Left kidney (tissue), 1 donor: ENCODE measurements at regions not wholly inside any gene's neighbourhood (a gene's known extent, or its start where the extent isn't known, plus 50 kb on each side); places are given as distances from the start of the nearest gene placed in this dataset.
"Not testable (repeated sequence)": the region's sequence is repeated elsewhere in the genome, so short reads cannot be mapped to it uniquely, and the experiment has no call there.

Experiments used
- DNase-seq: peaks from one replicate; pipeline ENCODE4 v3.0.0-alpha.2; 2013

DNA sequence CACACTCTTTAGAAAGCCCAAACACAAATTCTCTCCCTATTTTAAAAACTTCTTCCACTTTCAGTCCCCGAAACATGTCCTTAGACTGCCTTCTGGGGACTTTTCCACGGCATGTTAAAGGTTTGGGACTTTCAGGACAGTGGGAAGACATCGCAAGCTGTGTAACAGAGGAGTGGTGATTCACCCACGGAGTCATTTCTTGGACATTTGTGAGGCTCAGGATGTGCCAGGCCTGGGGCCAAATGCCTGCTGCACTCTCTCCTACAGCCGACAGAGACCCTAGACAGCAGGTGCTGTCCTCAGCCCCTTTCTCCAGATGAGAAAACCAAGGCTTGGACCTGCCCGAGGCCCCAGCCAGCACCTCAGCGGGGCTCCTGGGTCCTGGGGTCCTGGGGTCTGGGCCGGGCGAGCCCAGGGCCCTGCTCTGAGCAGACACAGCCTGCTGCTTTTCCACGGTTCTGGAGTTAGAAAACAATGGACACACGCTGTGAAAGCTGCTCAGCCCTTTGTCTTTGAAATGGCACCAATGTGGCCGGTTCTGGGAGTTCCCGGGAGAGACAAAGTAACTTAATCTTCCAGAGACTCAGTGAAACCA, 370.2 kb upstream of the SFSWAP start:
- DNase-seq = no peak

DNA sequence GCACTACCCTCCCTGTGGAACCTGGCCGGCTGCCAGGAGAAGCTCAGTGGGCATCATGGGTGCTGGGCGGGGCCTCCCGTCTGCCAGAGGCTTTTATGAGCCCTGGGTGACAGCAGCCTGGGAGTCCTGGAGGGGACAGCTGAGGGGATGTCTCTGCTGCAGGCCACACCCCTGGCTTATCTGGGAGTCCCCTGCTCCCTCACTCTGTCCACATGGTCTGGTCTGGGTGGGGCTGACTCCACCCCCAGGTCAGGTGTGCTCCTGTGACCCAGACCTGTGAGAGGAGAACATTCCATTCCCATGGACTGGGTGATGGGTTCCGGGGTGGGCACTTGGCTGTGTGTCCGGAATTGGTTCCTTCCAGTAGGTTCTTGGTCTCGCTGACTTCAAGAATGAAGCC, 369.3 kb upstream of the SFSWAP start:
- not testable (repeated sequence) for DNase-seq

DNA sequence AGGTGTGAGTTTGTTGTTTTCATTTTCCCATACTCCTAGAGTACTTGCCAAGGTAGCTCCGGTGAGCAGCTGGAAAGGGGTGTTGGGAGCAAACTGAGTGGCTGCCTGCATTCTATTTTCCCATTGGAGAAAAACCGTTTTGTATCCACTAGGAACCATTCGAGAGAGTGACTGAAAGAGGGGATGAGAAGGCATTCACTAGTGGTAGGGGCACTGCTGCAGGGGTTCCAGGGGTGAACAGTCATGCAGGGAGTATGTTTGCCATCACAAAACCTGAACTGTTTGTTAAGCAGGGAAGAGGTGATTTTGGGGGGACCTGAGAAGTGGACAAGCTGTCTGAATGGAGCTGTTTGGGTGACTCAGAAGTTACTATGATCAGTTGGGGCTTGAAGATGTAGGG, 367.5 kb upstream of the SFSWAP start:
- not testable (repeated sequence) for DNase-seq

DNA sequence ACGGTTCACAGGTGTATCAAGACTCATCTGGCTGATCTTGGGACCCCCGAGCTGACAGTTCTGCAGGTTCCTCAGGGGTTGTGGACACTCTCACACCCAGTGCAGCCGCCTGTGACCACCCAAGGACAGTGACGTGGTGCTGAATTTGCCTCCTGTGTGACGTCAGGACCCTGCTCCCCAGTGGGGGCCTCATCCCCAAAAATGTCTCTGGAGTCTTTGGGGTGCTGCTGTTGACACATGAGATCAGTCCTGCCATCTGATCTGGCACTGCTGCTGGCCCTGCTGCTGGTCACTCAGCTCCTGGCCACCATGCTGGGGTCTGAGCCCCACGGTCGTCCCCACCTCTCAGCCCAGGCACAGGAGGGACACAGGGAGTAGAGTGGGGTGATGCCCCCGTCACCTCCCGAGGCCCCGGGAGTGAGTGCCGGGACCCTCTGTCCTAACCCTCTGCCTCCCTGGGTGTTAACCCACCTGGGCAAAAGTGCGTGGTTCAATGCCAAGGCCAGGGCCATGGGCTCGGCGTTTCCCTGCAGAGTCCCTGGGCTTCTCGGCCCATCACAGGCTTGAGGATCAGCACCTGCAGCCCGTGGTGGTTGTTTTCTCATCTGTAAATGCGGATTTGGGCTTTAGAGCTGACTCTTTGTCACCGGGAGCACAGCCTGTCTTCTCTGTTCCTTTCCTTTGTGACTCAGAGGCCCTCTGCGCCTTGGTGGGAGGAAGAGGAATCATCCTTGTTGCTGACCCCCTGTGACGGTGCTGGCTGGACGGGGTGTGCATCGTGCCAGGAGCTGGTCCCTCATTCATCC, 366.0 kb upstream of the SFSWAP start:
- DNase-seq = not testable (repeated sequence)

- no peak for DNase-seq
Observed at GRCh38 chr12:131345521-131346436, 365.1 kb upstream of the SFSWAP start.

DNA sequence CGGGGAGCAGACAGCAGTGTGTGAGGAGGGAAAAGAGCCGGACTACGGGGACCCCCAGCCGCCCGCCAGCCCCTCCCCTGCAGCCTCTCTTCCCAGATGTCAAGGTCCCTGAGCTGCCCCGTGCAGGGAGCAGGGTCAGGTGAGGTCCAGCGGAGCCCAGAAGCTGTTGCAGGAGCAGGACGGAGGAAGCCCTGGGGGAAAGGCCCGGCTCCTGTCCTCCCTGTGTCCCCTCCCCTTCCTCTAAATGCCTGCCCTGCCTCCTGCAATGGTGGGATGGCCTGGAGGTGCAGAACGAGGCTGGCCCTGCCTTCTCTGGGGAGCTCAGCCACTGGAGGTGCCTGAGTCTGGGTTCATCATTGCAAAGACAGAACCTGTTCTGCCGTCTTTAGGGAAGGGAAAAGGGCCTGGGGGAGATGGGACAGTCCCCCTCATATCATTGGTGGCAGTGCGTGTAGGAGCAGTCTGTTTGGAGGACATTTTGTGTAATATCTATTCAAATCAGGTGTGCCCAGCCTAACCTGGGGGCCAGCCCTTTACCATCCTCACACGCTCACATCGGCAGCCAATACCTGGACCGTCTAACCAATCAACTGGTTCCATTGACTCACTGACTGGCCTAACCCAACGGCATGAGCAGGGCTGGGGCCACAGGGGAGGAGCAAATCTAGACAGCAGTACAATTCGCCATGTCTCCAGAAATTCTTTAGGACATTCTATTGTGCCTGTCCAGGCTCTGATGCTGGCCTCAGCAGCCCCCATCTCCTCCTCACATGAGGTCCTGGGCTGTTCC, 364.1 kb upstream of the SFSWAP start:
- DNase-seq = no peak

GRCh38 chr12:131347345-131347714, 363.6 kb upstream of the SFSWAP start:
- no peak for DNase-seq

DNA sequence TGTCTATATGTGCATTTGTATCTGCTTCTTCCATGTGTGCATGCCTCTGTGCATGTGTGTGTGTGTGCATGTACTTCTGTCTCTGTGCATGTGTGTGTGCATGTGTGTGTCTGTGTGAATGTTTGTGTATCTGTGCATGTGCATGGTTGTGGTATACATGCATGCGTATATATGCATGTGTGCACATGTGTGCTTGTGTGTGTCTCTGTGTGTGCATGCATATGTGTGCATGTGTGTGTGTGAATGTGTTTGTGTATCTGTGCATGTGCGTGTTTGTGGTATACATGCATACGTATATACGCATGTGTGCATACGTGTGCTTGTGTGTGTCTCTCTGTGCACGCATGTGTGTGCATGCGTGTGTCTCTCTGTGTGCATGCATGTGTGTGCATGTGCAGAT, 363.2 kb upstream of the SFSWAP start:
- DNase-seq = no peak

GRCh38 chr12:131348231-131348630, 362.7 kb upstream of the SFSWAP start:
- DNase-seq = no peak

- DNase-seq = no peak
Observed at GRCh38 chr12:131348646-131349045, 362.2 kb upstream of the SFSWAP start.

GRCh38 chr12:131349397-131350127, 361.3 kb upstream of the SFSWAP start:
- no peak for DNase-seq

DNA sequence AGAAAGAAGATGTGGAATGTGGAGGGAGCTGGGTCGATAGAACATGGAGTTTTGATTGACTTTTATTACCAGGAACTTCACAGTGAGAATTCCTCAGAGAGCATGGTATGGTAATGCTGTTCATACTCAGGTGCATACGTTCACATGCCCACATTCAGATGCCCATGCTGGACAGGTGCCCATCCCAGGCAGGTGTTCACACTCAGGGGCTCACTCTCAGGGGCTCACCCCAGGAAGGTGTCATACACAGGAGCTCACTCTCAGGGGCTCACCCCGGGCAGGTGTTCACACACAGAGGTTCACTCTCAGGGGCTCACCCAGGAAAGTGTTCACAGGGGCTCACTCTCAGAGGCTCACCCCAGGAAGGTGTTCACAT, 360.0 kb upstream of the SFSWAP start:
- no peak for DNase-seq

GRCh38 chr12:131351319-131352028, 359.4 kb upstream of the SFSWAP start:
- DNase-seq = no peak

DNA sequence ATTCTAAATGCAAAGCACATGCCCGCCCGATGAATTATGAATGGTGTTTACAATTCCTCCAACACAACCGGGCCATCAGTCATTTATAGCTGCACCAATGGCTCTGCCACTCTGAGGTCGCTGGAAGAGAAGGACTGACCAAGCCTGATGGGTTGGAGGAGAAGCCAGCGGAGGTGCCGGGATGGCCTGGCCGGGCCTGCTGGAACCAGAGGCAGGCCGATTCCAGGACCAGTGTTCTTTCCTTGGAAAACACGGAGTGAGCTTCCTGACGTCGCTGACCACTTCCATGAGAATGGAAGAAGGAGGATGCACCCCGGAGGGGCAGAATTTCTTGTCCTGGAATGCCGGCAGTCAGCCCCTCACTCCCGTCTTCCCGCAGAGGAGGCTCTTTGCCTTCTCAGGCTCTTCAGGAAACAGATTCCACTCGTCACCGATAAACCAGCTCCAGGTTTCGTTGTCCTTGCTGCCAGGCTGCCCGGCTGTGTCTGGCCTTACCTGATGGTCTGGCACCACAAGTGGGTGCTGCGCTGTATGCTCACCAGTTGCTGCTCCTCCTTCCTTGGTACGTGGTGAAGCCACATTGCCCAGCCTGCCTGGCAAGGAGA, 358.5 kb upstream of the SFSWAP start:
- no peak for DNase-seq

- no peak for DNase-seq
Observed at GRCh38 chr12:131353376-131353775, 357.5 kb upstream of the SFSWAP start.

- no peak for DNase-seq
Observed at GRCh38 chr12:131353826-131354225, 357.1 kb upstream of the SFSWAP start.

GRCh38 chr12:131355361-131356245, 355.3 kb upstream of the SFSWAP start:
- DNase-seq = no peak

- DNase-seq = no peak
Observed at GRCh38 chr12:131356485-131357184, 354.3 kb upstream of the SFSWAP start.
